ENCODE measurements at regions not wholly inside any gene's neighbourhood (a gene's known extent, or its start where the extent isn't known, plus 50 kb on each side); places are given as distances from the start of the nearest gene placed in this dataset.

DNA sequence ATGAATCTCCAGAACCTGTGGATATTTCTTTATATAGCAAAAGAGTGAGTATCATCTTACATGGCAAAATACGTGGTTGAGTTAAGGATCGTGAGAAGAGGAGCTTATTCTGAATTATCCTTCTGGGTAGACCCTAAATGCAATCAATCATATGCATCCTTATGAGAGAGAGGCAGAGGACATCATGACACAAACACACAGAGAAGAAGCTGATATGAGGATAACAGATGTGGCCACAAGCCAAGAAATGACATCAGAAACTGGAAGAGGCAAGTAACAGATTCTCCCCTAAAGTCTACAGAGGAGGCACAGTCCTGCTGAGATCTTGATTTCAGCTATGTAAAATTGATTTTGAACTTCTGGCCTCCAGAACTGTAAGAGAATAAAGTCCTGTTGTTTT lies 730.2 kb upstream of the ZNF804A start:
- H3K4me1 ChIP-seq (replicated peaks), result no peaks in the 10 kb centered on the region
- H3K4me3 ChIP-seq, result no peak overlapping the region
- TF ChIP-seq POLR2AphosphoS5 (IDR thresholded peaks at IDR 0.05) (no peak), POLR2A (IDR thresholded peaks at IDR 0.05) (no peak)
- DNase-seq (ENCODE audit: low spot score), result no peak
- no peaks in the 10 kb centered on the region for H3K36me3 ChIP-seq
- H3K9me3 ChIP-seq, result no peaks in the 10 kb centered on the region
- H3K27me3 ChIP-seq (replicated peaks; ENCODE audit: insufficient read depth), result no peaks in the 10 kb centered on the region
- H3K27ac ChIP-seq, result no peak overlapping the region
- WGBS, result 80% methylated on average over 2 of the region's 2 CpGs
- intact Hi-C loops (cut with DNase I), result no loop called here

DNA sequence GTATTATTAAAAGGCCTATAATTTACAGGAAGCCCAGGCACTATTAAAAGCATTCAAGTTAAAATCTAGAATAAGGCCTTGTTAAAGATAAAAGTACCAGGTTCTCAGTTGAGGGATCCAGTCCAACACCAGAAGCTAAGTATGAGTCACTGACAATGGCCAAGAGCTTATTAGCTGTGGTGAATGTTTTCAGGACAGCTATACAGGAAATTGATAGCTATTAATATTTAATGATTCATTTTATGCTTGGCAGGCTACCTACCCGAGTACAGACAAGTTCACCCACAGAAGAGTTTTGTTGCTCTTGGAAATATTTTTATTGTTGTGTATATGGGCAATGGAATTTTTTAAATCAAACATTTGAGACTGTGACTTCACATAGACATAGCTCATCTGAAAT lies 729.6 kb upstream of the ZNF804A start:
- no peak for DNase-seq (ENCODE audit: low spot score)
- no peaks in the 10 kb centered on the region for H3K36me3 ChIP-seq
- no peaks in the 10 kb centered on the region for H3K9me3 ChIP-seq
- H3K4me1 ChIP-seq (replicated peaks), result no peaks in the 10 kb centered on the region
- 20% methylated on average over 1 of the region's 1 CpG for WGBS
- H3K27ac ChIP-seq, result no peak overlapping the region
- TF ChIP-seq POLR2A (IDR thresholded peaks at IDR 0.05) (no peak), POLR2AphosphoS5 (IDR thresholded peaks at IDR 0.05) (no peak)
- TF ChIP-seq, protein P1, sequence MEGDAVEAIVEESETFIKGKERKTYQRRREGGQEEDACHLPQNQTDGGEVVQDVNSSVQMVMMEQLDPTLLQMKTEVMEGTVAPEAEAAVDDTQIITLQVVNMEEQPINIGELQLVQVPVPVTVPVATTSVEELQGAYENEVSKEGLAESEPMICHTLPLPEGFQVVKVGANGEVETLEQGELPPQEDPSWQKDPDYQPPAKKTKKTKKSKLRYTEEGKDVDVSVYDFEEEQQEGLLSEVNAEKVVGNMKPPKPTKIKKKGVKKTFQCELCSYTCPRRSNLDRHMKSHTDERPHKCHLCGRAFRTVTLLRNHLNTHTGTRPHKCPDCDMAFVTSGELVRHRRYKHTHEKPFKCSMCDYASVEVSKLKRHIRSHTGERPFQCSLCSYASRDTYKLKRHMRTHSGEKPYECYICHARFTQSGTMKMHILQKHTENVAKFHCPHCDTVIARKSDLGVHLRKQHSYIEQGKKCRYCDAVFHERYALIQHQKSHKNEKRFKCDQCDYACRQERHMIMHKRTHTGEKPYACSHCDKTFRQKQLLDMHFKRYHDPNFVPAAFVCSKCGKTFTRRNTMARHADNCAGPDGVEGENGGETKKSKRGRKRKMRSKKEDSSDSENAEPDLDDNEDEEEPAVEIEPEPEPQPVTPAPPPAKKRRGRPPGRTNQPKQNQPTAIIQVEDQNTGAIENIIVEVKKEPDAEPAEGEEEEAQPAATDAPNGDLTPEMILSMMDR (IDR thresholded peaks at IDR 0.05), result no peak
- H3K27me3 ChIP-seq (replicated peaks; ENCODE audit: insufficient read depth), result no peaks in the 10 kb centered on the region
- H3K4me3 ChIP-seq, result no peak overlapping the region
- intact Hi-C loops (cut with DNase I), result no loop called here

DNA sequence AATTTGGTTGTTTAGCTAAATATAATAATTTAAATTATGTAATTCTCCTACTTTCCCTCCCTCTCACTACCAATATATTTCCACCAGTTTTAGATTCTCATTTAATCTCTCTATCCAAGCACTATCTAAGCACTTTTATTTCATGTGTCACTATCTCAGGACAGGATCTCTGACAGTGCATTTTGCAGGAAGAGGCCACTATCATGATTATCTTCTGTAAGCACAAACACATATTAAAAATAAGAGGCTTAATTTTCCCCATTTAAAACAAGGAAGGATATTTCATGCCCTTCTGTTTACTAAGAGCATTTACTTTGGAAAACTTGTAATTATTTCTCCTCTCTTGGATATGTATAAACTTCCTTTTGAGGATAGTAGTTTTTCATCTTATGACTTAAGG lies 726.2 kb upstream of the ZNF804A start:
- H3K27ac ChIP-seq, result no peak overlapping the region
- TF ChIP-seq POLR2AphosphoS5 (IDR thresholded peaks at IDR 0.05), result no peak
- TF ChIP-seq, protein P1 (IDR thresholded peaks at IDR 0.05), result no peak
- no peak for TF ChIP-seq POLR2A (IDR thresholded peaks at IDR 0.05)
- H3K36me3 ChIP-seq, result no peaks in the 10 kb centered on the region
- H3K9me3 ChIP-seq, result no peaks in the 10 kb centered on the region
- H3K4me3 ChIP-seq, result no peak overlapping the region
- H3K4me1 ChIP-seq (replicated peaks), result no peaks in the 10 kb centered on the region
- intact Hi-C loops (cut with DNase I), result no loop called here
- no peak for DNase-seq (ENCODE audit: low spot score)
- no peaks in the 10 kb centered on the region for H3K27me3 ChIP-seq (replicated peaks; ENCODE audit: insufficient read depth)

DNA sequence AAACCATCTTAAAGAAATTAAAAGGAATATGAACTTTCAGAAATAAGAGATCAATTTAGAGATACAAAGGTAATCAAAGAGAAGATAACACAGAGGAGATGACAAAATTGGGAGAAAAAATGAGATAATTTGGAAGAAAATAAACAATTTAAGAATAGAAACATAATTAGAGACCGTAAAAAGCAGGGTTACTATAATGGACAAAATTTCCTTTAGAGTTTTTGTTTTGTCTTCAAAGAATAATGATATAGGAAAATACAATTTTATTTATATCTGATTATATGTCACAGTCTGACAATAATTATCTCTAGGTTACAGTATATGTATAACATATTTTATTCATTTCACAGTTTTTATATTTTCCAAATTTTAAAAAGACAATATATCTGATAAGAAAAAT lies 716.4 kb upstream of the ZNF804A start:
- TF ChIP-seq, protein P1 (IDR thresholded peaks at IDR 0.05), result no peak
- TF ChIP-seq POLR2A (IDR thresholded peaks at IDR 0.05), result no peak
- TF ChIP-seq POLR2AphosphoS5 (IDR thresholded peaks at IDR 0.05), result no peak
- Histone ChIP-seq H3K4me1 (replicated peaks) (no peaks in the 10 kb centered on the region), H3K27me3 (replicated peaks; ENCODE audit: insufficient read depth) (no peaks in the 10 kb centered on the region), H3K27ac (no peak overlapping the region), H3K9me3 (no peaks in the 10 kb centered on the region), H3K4me3 (no peak overlapping the region), H3K36me3 (no peaks in the 10 kb centered on the region)
- no peak for DNase-seq (ENCODE audit: low spot score)
- intact Hi-C loops (cut with DNase I), result no loop called here
- WGBS, result 95% methylated on average over 1 of the region's 1 CpG

DNA sequence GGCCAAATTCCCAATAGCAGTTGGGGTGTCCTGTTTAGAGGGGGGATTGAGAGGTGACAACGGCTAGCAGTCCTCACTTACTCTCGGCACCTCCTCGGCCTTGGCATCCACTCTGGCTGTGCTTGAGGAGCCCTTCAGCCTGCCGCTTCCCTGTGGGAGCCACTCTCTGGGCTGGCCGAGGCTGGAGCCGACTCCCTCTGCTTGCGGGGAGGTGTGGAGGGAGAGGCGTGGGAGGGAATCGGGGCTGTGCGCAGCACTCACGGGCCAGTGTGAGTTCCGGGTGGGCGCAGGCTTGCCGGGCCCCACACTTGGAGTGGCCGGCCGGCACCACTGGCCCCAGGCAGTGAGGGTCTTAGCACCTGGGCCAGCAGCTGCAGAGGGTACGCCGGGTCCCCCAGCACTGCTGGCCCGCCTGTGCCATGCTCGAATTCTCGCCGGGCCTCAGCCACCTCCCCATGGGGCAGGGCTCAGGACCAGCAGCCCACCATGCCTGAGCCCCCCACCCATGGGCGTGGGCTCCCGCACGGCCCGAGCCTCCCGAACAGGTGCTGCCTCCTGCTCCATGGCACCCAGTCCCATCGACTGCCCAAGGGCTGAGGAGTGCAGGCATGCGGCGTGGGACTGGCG lies 705.9 kb upstream of the ZNF804A start:
- WGBS, result 98% methylated on average over 31 of the region's 31 CpGs
- intact Hi-C loops (cut with DNase I), result no loop called here
- H3K27ac ChIP-seq, result no peak overlapping the region

More for the DNA sequence above, 705.9 kb upstream of the ZNF804A start:
- H3K4me3 ChIP-seq, result no peak overlapping the region
- no peaks in the 10 kb centered on the region for H3K9me3 ChIP-seq
- H3K27me3 ChIP-seq (replicated peaks; ENCODE audit: insufficient read depth), result no peaks in the 10 kb centered on the region
- no peaks in the 10 kb centered on the region for H3K4me1 ChIP-seq (replicated peaks)
- TF ChIP-seq, protein P1 (IDR thresholded peaks at IDR 0.05), result no peak
- TF ChIP-seq POLR2AphosphoS5 (IDR thresholded peaks at IDR 0.05), result no peak
- TF ChIP-seq POLR2A (IDR thresholded peaks at IDR 0.05), result no peak
- no peaks in the 10 kb centered on the region for H3K36me3 ChIP-seq
- DNase-seq (ENCODE audit: low spot score), result no peak
